ENCODE measurements at regions not wholly inside any gene's neighbourhood (a gene's known extent, or its start where the extent isn't known, plus 50 kb on each side); places are given as distances from the start of the nearest gene placed in this dataset.

DNA sequence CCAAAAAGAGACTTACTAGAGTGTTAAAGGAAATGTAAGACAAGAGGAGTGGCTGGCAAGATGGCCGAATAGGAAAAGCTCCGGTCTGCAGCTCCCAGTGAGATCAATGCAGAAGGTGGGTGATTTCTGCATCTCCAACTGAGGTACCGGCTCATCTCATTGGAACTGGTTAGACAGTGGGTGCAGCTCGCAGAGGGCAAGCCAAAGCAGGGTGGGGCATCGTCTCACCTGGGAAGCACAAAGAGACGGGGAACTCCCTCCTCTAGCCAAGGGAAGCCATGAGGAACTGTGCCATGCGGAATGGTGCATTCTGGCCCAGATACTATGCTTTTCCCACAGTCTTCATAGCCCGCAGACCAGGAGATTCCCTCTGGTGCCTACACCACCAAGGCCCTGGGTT is 308.7 kb downstream of the AGTPBP1 start:
- H3K36me3 Mint-ChIP-seq (ENCODE audit: low read depth) = no peaks in the 10 kb centered on the region
- H3K4me1 Mint-ChIP-seq = no peaks in the 10 kb centered on the region
- no peaks in the 10 kb centered on the region for H3K9me3 Mint-ChIP-seq
- TF ChIP-seq, protein P1, sequence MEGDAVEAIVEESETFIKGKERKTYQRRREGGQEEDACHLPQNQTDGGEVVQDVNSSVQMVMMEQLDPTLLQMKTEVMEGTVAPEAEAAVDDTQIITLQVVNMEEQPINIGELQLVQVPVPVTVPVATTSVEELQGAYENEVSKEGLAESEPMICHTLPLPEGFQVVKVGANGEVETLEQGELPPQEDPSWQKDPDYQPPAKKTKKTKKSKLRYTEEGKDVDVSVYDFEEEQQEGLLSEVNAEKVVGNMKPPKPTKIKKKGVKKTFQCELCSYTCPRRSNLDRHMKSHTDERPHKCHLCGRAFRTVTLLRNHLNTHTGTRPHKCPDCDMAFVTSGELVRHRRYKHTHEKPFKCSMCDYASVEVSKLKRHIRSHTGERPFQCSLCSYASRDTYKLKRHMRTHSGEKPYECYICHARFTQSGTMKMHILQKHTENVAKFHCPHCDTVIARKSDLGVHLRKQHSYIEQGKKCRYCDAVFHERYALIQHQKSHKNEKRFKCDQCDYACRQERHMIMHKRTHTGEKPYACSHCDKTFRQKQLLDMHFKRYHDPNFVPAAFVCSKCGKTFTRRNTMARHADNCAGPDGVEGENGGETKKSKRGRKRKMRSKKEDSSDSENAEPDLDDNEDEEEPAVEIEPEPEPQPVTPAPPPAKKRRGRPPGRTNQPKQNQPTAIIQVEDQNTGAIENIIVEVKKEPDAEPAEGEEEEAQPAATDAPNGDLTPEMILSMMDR (IDR thresholded peaks at IDR 0.05) = no peak
- ATAC-seq (ENCODE audit: low read depth) (no peak), DNase-seq (no peak)
- ChIA-PET CTCF (no interaction called here), POLR2A (no interaction called here)
- peaks cover 4% of the 10 kb centered on the region for H3K27me3 Mint-ChIP-seq
- H3K27ac Mint-ChIP-seq = no peak overlapping the region
- intact Hi-C loops (cut with micrococcal nuclease) = loop anchor here (5.0 kb wide), 1 partner anchor 936 kb away; no protein-coding TSS in a partner anchor
- no peak overlapping the region for H3K4me3 Mint-ChIP-seq

DNA sequence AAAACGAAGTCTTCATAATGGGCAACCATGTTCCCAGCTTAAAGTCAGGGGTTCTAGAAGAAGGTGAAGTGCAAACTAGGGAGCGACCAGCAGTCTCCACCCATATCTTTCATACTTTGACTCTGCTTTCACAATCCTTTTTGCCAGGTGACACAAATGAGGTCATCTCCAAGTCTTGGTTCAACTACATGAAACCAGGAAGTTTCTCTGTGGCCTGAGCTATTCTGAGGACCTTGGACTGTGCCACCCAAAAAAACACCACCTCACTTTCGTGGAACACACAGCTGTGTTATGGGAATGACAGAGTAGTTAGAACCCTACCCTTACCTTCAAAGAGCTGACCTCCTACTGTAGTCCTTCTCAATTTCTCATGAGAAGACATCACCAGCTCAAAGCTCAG is 309.2 kb downstream of the AGTPBP1 start:
- no peaks in the 10 kb centered on the region for H3K9me3 Mint-ChIP-seq
- TF ChIP-seq, protein P1 (IDR thresholded peaks at IDR 0.05) = no peak
- no peak overlapping the region for H3K27ac Mint-ChIP-seq
- ATAC-seq (ENCODE audit: low read depth) (no peak), DNase-seq (no peak)
- ChIA-PET CTCF (no interaction called here), POLR2A (no interaction called here)
- H3K4me1 Mint-ChIP-seq = no peaks in the 10 kb centered on the region
- peaks cover 4% of the 10 kb centered on the region for H3K27me3 Mint-ChIP-seq
- no peak overlapping the region for H3K4me3 Mint-ChIP-seq
- no peaks in the 10 kb centered on the region for H3K36me3 Mint-ChIP-seq (ENCODE audit: low read depth)
- intact Hi-C loops (cut with micrococcal nuclease) = loop anchor here (5.0 kb wide), 1 partner anchor 935 kb away; no protein-coding TSS in a partner anchor

DNA sequence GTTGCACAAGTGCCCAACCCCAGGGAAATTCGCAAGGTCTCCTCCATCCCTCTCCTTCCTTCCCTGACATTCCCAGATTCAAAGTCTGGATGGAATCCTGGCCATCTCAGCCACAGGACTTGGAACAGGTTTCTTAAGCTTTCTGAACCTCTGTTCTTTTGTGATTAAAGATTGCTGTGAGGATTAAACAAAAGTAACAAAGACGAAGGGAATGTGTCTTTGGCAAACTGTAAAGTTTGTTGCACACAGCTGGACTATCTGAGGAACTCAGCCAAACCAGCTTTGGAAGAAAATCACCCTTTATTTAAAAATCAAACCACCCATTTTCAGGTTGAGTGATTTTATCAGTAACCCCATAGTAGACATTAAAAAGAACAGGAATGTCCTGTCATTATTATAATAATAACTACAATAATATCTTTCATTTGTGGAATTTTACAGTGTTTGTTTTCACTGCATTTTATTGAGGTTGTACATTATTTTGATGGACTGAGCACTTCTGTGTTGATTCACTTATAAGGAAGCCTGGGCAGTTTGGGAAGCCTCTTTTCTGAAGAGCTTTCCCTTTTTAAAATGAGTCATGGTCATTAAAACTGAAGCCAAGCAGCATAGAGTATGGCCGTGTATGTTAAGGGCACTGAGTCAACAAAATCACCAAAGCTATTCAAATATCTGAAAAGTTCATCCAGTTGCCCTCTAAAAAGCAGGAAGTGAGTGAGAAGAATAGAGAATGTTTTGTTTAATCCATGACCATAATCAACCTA is 310.2 kb downstream of the AGTPBP1 start:
- Mint-ChIP-seq H3K36me3 (ENCODE audit: low read depth) (no peaks in the 10 kb centered on the region), H3K27ac (no peak overlapping the region), H3K27me3 (peaks cover 10% of the 10 kb centered on the region), H3K9me3 (no peaks in the 10 kb centered on the region), H3K4me1 (no peaks in the 10 kb centered on the region), H3K4me3 (no peak overlapping the region)
- TF ChIP-seq, protein P1 (IDR thresholded peaks at IDR 0.05) = no peak
- ATAC-seq (ENCODE audit: low read depth) (no peak), DNase-seq (no peak)
- POLR2A ChIA-PET = no interaction called here
- intact Hi-C loops (cut with micrococcal nuclease) = loop anchor here (5.0 kb wide), 1 partner anchor 934 kb away; no protein-coding TSS in a partner anchor
- CTCF ChIA-PET = no interaction called here

DNA sequence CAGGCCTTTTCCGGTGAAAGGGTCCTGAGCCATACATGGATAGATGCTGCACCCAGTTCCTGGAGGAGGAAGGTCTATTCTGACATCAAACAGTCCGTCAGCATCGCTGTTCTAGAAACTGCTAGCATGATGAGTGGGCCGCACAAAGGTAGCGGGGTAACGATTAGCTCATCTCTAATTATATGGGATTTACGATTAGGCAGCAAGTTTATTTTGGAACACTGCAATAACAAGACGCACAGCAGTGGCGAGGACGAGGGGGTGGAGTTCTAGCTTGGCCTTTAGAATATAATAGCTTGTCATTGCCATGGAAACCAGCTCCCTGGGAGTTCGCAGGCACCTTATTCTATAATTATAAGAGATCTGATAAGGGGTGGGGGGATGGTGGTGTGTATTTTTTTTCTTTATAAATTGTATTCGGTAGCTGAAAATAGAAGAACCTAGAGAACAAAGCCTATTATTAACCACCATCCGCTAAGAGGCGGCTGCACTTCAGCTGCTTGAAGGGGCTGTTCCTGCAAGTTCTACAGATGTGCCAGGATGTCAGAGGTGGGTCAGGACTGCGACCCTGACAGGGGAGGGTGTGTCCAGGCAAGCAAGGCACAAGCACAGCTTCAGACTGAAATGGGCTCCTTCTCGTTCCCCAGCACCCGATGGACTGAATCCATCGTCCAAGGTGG is 311.0 kb downstream of the AGTPBP1 start:
- H3K4me3 Mint-ChIP-seq = no peak overlapping the region

DNA sequence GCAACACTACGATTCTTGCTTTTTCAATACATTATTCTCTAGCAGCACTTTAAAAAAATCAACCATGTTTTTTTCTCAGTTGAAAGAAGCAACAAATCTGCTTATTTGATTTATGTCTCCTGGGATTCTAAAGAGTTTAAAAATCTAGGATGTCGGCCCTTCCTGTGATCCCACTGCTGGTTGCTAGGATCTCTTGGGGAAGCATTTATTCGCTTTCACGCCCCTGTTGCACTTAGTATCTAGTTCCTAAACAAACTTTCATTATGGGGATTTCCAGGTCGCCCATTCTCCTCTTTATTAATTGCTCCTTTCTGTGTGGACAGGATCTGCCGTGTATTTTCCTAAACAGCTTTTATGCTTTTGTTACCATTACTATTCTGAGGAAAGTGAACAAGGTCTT is 313.5 kb downstream of the AGTPBP1 start:
- DNase-seq (no peak), ATAC-seq (ENCODE audit: low read depth) (no peak)
- Mint-ChIP-seq H3K27ac (no peak overlapping the region), H3K4me1 (no peaks in the 10 kb centered on the region), H3K9me3 (no peaks in the 10 kb centered on the region), H3K27me3 (peaks cover 11% of the 10 kb centered on the region), H3K4me3 (no peak overlapping the region), H3K36me3 (ENCODE audit: low read depth) (no peaks in the 10 kb centered on the region)
- TF ChIP-seq, protein P1 (IDR thresholded peaks at IDR 0.05) = no peak
- ChIA-PET POLR2A (no interaction called here), CTCF (no interaction called here)
- intact Hi-C loops (cut with micrococcal nuclease) = no loop called here

More for the DNA sequence above, 311.0 kb downstream of the AGTPBP1 start:
- TF ChIP-seq, protein P1 (IDR thresholded peaks at IDR 0.05) = no peak
- intact Hi-C loops (cut with micrococcal nuclease) = loop anchor here (5.0 kb wide), 1 partner anchor 933 kb away; no protein-coding TSS in a partner anchor
- ChIA-PET CTCF (no interaction called here), POLR2A (interaction anchor here (0.6 kb wide), 1 partner anchor 1510 kb away, joined by 5 read pairs; the partner anchor contains the start of gene KIF27)
- Mint-ChIP-seq H3K9me3 (no peaks in the 10 kb centered on the region), H3K4me1 (no peaks in the 10 kb centered on the region), H3K36me3 (ENCODE audit: low read depth) (no peaks in the 10 kb centered on the region), H3K27me3 (peaks cover 10% of the 10 kb centered on the region), H3K27ac (no peak overlapping the region)
- DNase-seq (no peak), ATAC-seq (ENCODE audit: low read depth) (no peak)
